ENCODE measurements at regions not wholly inside any gene's neighbourhood (a gene's known extent, or its start where the extent isn't known, plus 50 kb on each side); places are given as distances from the start of the nearest gene placed in this dataset.

DNA sequence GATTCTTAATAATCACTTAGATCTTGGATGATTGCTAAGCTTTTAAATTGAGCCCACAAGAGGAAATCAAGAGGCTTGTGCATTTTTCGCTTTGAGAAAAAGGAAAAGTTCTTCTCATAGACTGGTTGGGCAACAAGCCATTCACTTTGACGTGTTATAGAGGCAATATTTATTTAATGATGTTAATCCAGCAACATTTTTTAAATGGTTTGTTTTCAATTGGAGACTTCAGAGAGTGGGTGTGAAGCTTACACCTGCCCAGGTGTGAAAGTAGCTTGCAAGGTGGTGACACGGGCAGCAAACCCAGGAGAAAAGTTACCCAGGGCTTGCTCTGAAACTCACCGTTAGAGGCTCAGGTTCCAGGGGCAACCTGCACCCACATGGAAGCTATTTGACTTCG is 858.9 kb downstream of the GALR1 start:
- H3K79me2 ChIP-seq (replicated peaks; ENCODE audit: insufficient read depth, low read length): no peaks in the 10 kb centered on the region
- H3K4me3 ChIP-seq (ENCODE audit: low read length): no peak overlapping the region
- no peaks in the 10 kb centered on the region for H3K9me2 ChIP-seq (ENCODE audit: insufficient read depth, low read length)
- TF ChIP-seq EZH2 (IDR thresholded peaks at IDR 0.05; ENCODE audit: borderline replicate concordance, insufficient read depth, low read length, poor library complexity, severe bottlenecking) (no peak), SMC3 (conservative IDR thresholded peaks at IDR 0.05; ENCODE audit: poor library complexity) (no peak), RAD21 (conservative IDR thresholded peaks at IDR 0.05) (no peak), EP300 (conservative IDR thresholded peaks at IDR 0.05; ENCODE audit: poor library complexity, severe bottlenecking) (no peak), TAF1 (IDR thresholded peaks at IDR 0.05; ENCODE audit: low read depth) (no peak), POLR2AphosphoS5 (IDR thresholded peaks at IDR 0.05) (no peak), MXI1 (conservative IDR thresholded peaks at IDR 0.05; ENCODE audit: poor library complexity, severe bottlenecking) (no peak)
- TF ChIP-seq, protein P1, sequence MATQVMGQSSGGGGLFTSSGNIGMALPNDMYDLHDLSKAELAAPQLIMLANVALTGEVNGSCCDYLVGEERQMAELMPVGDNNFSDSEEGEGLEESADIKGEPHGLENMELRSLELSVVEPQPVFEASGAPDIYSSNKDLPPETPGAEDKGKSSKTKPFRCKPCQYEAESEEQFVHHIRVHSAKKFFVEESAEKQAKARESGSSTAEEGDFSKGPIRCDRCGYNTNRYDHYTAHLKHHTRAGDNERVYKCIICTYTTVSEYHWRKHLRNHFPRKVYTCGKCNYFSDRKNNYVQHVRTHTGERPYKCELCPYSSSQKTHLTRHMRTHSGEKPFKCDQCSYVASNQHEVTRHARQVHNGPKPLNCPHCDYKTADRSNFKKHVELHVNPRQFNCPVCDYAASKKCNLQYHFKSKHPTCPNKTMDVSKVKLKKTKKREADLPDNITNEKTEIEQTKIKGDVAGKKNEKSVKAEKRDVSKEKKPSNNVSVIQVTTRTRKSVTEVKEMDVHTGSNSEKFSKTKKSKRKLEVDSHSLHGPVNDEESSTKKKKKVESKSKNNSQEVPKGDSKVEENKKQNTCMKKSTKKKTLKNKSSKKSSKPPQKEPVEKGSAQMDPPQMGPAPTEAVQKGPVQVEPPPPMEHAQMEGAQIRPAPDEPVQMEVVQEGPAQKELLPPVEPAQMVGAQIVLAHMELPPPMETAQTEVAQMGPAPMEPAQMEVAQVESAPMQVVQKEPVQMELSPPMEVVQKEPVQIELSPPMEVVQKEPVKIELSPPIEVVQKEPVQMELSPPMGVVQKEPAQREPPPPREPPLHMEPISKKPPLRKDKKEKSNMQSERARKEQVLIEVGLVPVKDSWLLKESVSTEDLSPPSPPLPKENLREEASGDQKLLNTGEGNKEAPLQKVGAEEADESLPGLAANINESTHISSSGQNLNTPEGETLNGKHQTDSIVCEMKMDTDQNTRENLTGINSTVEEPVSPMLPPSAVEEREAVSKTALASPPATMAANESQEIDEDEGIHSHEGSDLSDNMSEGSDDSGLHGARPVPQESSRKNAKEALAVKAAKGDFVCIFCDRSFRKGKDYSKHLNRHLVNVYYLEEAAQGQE (IDR thresholded peaks at IDR 0.05; ENCODE audit: borderline replicate concordance): no peak
- TF ChIP-seq, protein P2, sequence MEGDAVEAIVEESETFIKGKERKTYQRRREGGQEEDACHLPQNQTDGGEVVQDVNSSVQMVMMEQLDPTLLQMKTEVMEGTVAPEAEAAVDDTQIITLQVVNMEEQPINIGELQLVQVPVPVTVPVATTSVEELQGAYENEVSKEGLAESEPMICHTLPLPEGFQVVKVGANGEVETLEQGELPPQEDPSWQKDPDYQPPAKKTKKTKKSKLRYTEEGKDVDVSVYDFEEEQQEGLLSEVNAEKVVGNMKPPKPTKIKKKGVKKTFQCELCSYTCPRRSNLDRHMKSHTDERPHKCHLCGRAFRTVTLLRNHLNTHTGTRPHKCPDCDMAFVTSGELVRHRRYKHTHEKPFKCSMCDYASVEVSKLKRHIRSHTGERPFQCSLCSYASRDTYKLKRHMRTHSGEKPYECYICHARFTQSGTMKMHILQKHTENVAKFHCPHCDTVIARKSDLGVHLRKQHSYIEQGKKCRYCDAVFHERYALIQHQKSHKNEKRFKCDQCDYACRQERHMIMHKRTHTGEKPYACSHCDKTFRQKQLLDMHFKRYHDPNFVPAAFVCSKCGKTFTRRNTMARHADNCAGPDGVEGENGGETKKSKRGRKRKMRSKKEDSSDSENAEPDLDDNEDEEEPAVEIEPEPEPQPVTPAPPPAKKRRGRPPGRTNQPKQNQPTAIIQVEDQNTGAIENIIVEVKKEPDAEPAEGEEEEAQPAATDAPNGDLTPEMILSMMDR (IDR thresholded peaks at IDR 0.05; ENCODE audit: poor library complexity, severe bottlenecking): no peak
- no peaks in the 10 kb centered on the region for H4K20me1 ChIP-seq (ENCODE audit: insufficient read depth)
- no peaks in the 10 kb centered on the region for H3F3A ChIP-seq (ENCODE audit: insufficient read depth, low read length, poor library complexity, severe bottlenecking)
- H3K36me3 ChIP-seq (ENCODE audit: insufficient read depth, low read length): no peaks in the 10 kb centered on the region
- H3K27me3 ChIP-seq (ENCODE audit: insufficient read depth, low read depth, low read length): no peaks in the 10 kb centered on the region
- H3K9me3 ChIP-seq (ENCODE audit: low read length): peaks cover 9% of the 10 kb centered on the region
- H2AFZ ChIP-seq (ENCODE audit: low read depth, low read length): no peak overlapping the region
- H3K4me2 ChIP-seq (ENCODE audit: low read length): no peak overlapping the region
- H3K27ac ChIP-seq (ENCODE audit: low read length): no peak overlapping the region
- H3K9ac ChIP-seq (ENCODE audit: low read length): no peak overlapping the region

DNA sequence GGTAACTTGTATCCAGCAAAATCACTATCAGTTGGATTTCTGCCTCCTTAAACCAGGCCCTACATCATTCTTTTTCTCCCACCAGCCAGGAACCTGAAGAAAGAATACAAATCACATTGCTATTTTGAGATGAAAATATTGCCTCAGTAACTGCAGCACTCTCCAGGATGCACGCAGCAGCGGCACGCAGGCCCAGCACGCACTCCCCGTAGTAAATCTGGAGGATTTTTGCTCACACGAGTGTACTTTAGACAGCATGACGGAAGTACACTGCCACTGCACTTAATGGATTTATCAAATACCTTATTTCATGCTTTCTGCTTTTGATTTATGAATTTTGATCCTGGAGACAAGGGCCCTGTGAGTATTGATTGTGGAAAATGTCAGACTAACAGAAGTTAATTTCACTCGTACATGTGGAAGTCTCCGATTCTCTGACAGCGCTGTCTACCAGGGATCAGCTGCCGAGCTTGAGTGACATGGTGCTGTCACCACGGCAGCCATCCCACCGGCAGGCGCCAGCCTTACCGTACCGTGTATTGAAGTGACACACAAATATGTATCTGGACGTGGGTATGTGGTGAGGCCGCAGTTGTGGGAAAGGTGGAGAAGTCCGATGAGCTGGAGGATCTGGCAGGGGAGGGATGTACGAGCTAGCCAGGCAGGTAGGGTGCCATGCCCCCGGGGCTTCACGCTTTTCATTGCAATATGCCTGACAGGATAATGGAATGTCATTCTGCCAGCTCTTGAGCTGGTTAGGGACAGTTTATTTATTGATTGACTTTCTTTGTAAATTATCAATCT is 863.7 kb downstream of the GALR1 start:
- no peaks in the 10 kb centered on the region for H4K20me1 ChIP-seq (ENCODE audit: insufficient read depth)
- no peaks in the 10 kb centered on the region for H3K9me2 ChIP-seq (ENCODE audit: insufficient read depth, low read length)
- H3K9me3 ChIP-seq (ENCODE audit: low read length): no peaks in the 10 kb centered on the region
- no peaks in the 10 kb centered on the region for H3K79me2 ChIP-seq (replicated peaks; ENCODE audit: insufficient read depth, low read length)
- no peak overlapping the region for H3K9ac ChIP-seq (ENCODE audit: low read length)
- TF ChIP-seq, protein P1 (IDR thresholded peaks at IDR 0.05; ENCODE audit: borderline replicate concordance): peak; percentile 58
- TF ChIP-seq TAF1 (IDR thresholded peaks at IDR 0.05; ENCODE audit: low read depth): no peak
- peak; percentile 100 for TF ChIP-seq EP300 (conservative IDR thresholded peaks at IDR 0.05; ENCODE audit: poor library complexity, severe bottlenecking)
- peak; percentile 44 for TF ChIP-seq MXI1 (conservative IDR thresholded peaks at IDR 0.05; ENCODE audit: poor library complexity, severe bottlenecking)
- TF ChIP-seq RAD21 (conservative IDR thresholded peaks at IDR 0.05): peak; percentile 42
- TF ChIP-seq POLR2AphosphoS5 (IDR thresholded peaks at IDR 0.05): peak; percentile 95
- TF ChIP-seq EZH2 (IDR thresholded peaks at IDR 0.05; ENCODE audit: borderline replicate concordance, insufficient read depth, low read length, poor library complexity, severe bottlenecking): no peak
- TF ChIP-seq, protein P2 (IDR thresholded peaks at IDR 0.05; ENCODE audit: poor library complexity, severe bottlenecking): peak; percentile 22
- TF ChIP-seq SMC3 (conservative IDR thresholded peaks at IDR 0.05; ENCODE audit: poor library complexity): peak; percentile 42
- peak overlapping the region; percentile 3 for H3K4me3 ChIP-seq (ENCODE audit: low read length)
- no peak overlapping the region for H2AFZ ChIP-seq (ENCODE audit: low read depth, low read length)
- H3K27ac ChIP-seq (ENCODE audit: low read length): peak overlapping the region; percentile 48
- H3K27me3 ChIP-seq (ENCODE audit: insufficient read depth, low read depth, low read length): no peaks in the 10 kb centered on the region
- no peaks in the 10 kb centered on the region for H3K36me3 ChIP-seq (ENCODE audit: insufficient read depth, low read length)
- no peaks in the 10 kb centered on the region for H3F3A ChIP-seq (ENCODE audit: insufficient read depth, low read length, poor library complexity, severe bottlenecking)
- H3K4me2 ChIP-seq (ENCODE audit: low read length): peak overlapping the region; percentile 26
